ENCODE measurements at regions not wholly inside any gene's neighbourhood (a gene's known extent, or its start where the extent isn't known, plus 50 kb on each side); places are given as distances from the start of the nearest gene placed in this dataset.
"Not testable (repeated sequence)": the region's sequence is repeated elsewhere in the genome, so short reads cannot be mapped to it uniquely, and the experiment has no call there.

- BruUV-seq (replicated peaks): no TSS peak
- Histone ChIP-seq H3K79me2 (ENCODE audit: low read depth) (no peaks in the 10 kb centered on the region), H3K9me3 (ENCODE audit: insufficient read depth, low read depth) (no peaks in the 10 kb centered on the region), H3K4me3 (no peak overlapping the region), H3K4me2 (no peak overlapping the region), H4K20me1 (ENCODE audit: insufficient read depth) (no peaks in the 10 kb centered on the region), H2AFZ (no peak overlapping the region), H3F3A (ENCODE audit: insufficient read depth, low read depth) (no peaks in the 10 kb centered on the region), H3K9me2 (ENCODE audit: insufficient read depth) (no peaks in the 10 kb centered on the region), H3K4me1 (replicated peaks; ENCODE audit: insufficient read depth) (no peaks in the 10 kb centered on the region), H3K36me3 (ENCODE audit: low read depth) (no peaks in the 10 kb centered on the region), H3K27me3 (ENCODE audit: insufficient read depth, low read depth) (no peaks in the 10 kb centered on the region), H3K27ac (no peak overlapping the region)
- ChIA-PET CTCF (no interaction called here), POLR2A (ENCODE audit: unreplicated experiment) (no interaction called here)
- no peak for TF ChIP-seq EZH2 (IDR thresholded peaks at IDR 0.05; ENCODE audit: low read depth)
- no peak for TF ChIP-seq CTCF (conservative IDR thresholded peaks at IDR 0.05)
- DNase-seq: no peak
- intact Hi-C loops (cut with micrococcal nuclease; ENCODE audit: unreplicated experiment): no loop called here
These were observed 158.3 kb downstream of the SEC23A start for GRCh38 chr14:38944691-38945090.

GRCh38 chr14:38941488-38941887 is 161.5 kb downstream of the SEC23A start:
- no peak overlapping the region for H2AFZ ChIP-seq
- no peaks in the 10 kb centered on the region for H3K79me2 ChIP-seq (ENCODE audit: low read depth)
- H3F3A ChIP-seq (ENCODE audit: insufficient read depth, low read depth): no peaks in the 10 kb centered on the region
- ChIA-PET POLR2A (ENCODE audit: unreplicated experiment) (no interaction called here), CTCF (no interaction called here)
- TF ChIP-seq EZH2 (IDR thresholded peaks at IDR 0.05; ENCODE audit: low read depth): no peak
- no peak for TF ChIP-seq CTCF (conservative IDR thresholded peaks at IDR 0.05)
- BruUV-seq (replicated peaks): no TSS peak
- no peaks in the 10 kb centered on the region for H3K36me3 ChIP-seq (ENCODE audit: low read depth)
- H3K27ac ChIP-seq: no peak overlapping the region
- no peak overlapping the region for H3K4me2 ChIP-seq
- H3K4me3 ChIP-seq: no peak overlapping the region
- H3K27me3 ChIP-seq (ENCODE audit: insufficient read depth, low read depth): no peaks in the 10 kb centered on the region
- H3K9me2 ChIP-seq (ENCODE audit: insufficient read depth): no peaks in the 10 kb centered on the region
- DNase-seq: no peak
- no peaks in the 10 kb centered on the region for H3K9me3 ChIP-seq (ENCODE audit: insufficient read depth, low read depth)
- H3K4me1 ChIP-seq (replicated peaks; ENCODE audit: insufficient read depth): no peaks in the 10 kb centered on the region
- no peaks in the 10 kb centered on the region for H4K20me1 ChIP-seq (ENCODE audit: insufficient read depth)
- intact Hi-C loops (cut with micrococcal nuclease; ENCODE audit: unreplicated experiment): no loop called here

GRCh38 chr14:38932653-38933000 is 170.4 kb downstream of the SEC23A start:
- H3K9me3 ChIP-seq (ENCODE audit: insufficient read depth, low read depth); H3F3A ChIP-seq (ENCODE audit: insufficient read depth, low read depth); H3K79me2 ChIP-seq (ENCODE audit: low read depth); H4K20me1 ChIP-seq (ENCODE audit: insufficient read depth); CTCF ChIA-PET; H3K4me2 ChIP-seq; H3K9me2 ChIP-seq (ENCODE audit: insufficient read depth); H3K4me1 ChIP-seq (replicated peaks; ENCODE audit: insufficient read depth); H3K4me3 ChIP-seq; H3K36me3 ChIP-seq (ENCODE audit: low read depth); DNase-seq; BruUV-seq (replicated peaks); H3K27me3 ChIP-seq (ENCODE audit: insufficient read depth, low read depth); intact Hi-C loops (cut with micrococcal nuclease; ENCODE audit: unreplicated experiment); H3K27ac ChIP-seq; POLR2A ChIA-PET (ENCODE audit: unreplicated experiment): not testable (repeated sequence)
- peak overlapping the region; percentile 27; the same call in 1 of the 2 replicates for H2AFZ ChIP-seq

DNA sequence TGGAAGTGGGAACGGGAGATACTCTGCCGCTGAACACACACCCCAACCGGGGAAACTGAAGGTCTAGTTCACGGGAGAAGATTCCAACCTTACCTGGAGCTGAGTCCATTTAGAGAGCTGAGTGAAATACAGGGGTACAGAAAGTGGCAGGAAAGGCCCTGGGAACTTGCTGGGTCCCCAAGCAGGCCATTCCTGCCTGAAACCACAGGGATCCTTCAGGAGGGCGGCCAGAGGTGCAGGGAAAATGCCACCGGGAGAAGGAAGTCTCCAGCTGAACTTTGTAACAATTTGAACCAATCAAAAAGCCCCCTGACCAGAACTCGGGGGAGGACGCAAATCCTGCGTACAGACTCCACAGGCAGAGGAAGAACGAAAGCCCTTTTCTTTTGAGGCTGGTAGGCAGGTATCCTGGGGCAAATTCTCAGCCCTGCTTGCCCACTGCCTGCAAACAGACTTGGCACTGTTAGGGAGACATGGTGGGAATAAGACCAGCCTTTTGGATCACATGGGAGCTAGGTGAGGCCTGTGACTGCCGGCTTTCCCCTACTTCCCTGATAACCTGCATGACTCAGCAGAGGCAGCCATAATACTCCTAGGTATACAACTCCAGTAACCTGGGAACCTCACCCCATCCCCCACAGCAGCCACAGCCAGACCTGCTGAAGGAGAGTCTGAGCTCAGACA is 170.9 kb downstream of the SEC23A start:
- Histone ChIP-seq H3K4me2 (no peak overlapping the region), H3K79me2 (ENCODE audit: low read depth) (no peaks in the 10 kb centered on the region), H3K36me3 (ENCODE audit: low read depth) (no peaks in the 10 kb centered on the region), H3K9me2 (ENCODE audit: insufficient read depth) (no peaks in the 10 kb centered on the region), H3K4me1 (replicated peaks; ENCODE audit: insufficient read depth) (no peaks in the 10 kb centered on the region), H3K9me3 (ENCODE audit: insufficient read depth, low read depth) (no peaks in the 10 kb centered on the region), H4K20me1 (ENCODE audit: insufficient read depth) (no peaks in the 10 kb centered on the region), H3K4me3 (no peak overlapping the region), H2AFZ (peak overlapping the region; percentile 27; the same call in 1 of the 2 replicates), H3K27me3 (ENCODE audit: insufficient read depth, low read depth) (no peaks in the 10 kb centered on the region), H3K27ac (no peak overlapping the region), H3F3A (ENCODE audit: insufficient read depth, low read depth) (no peaks in the 10 kb centered on the region)
- ChIA-PET POLR2A (ENCODE audit: unreplicated experiment) (no interaction called here), CTCF (no interaction called here)
- DNase-seq: no peak
- no peak for TF ChIP-seq EZH2 (IDR thresholded peaks at IDR 0.05; ENCODE audit: low read depth)
- no peak for TF ChIP-seq CTCF (conservative IDR thresholded peaks at IDR 0.05)
- BruUV-seq (replicated peaks): no TSS peak
- intact Hi-C loops (cut with micrococcal nuclease; ENCODE audit: unreplicated experiment): no loop called here
